ENCODE measurements at regions not wholly inside any gene's neighbourhood (a gene's known extent, or its start where the extent isn't known, plus 50 kb on each side); places are given as distances from the start of the nearest gene placed in this dataset.
A peak's percentile ranks its signal among the peaks of the same experiment; 100 is the strongest.
"Not testable (repeated sequence)": the region's sequence is repeated elsewhere in the genome, so short reads cannot be mapped to it uniquely, and the experiment has no call there.

GRCh38 chr7:131940621-131941165 is 384.3 kb upstream of the PODXL start:
- Histone ChIP-seq H3K4me3 (no peak overlapping the region), H3K36me3 (replicated peaks in 1 of 2; ENCODE audit: insufficient read depth in 1 of 2, low read depth in 2 of 2) (no peaks in the 10 kb centered on the region), H3K9me3 (no peaks in the 10 kb centered on the region), H3K27ac (no peak overlapping the region), H3K27me3 (peaks cover 0 to 10% of the 10 kb centered on the region in 2 donors), H3K4me1 (peaks cover 6% of the 10 kb centered on the region)
- intact Hi-C loops (cut with DNase I) = no loop called here
- WGBS, 2 donors = 68 to 72% methylated on average over 4 of the region's 4 CpGs
- TF ChIP-seq CTCF (IDR thresholded peaks at IDR 0.05) = no peak
- no peak for TF ChIP-seq POLR2A (IDR thresholded peaks at IDR 0.05)
- ATAC-seq (no peak), DNase-seq (no peak)

GRCh38 chr7:131938788-131939187 is 382.4 kb upstream of the PODXL start:
- H3K4me1 ChIP-seq; H3K4me3 ChIP-seq; ATAC-seq; DNase-seq; H3K27ac ChIP-seq; H3K36me3 ChIP-seq (replicated peaks in 1 of 2; ENCODE audit: insufficient read depth in 1 of 2, low read depth in 2 of 2); H3K27me3 ChIP-seq; H3K9me3 ChIP-seq; intact Hi-C loops (cut with DNase I): not testable (repeated sequence)
- 81% methylated on average over 3 of the region's 3 CpGs for WGBS, 2 donors

- DNase-seq = no peak
- Histone ChIP-seq H3K36me3 (replicated peaks in 1 of 2; ENCODE audit: insufficient read depth in 1 of 2, low read depth in 2 of 2) (no peaks in the 10 kb centered on the region), H3K9me3 (no peaks in the 10 kb centered on the region), H3K27me3 (no peaks in the 10 kb centered on the region), H3K4me1 (no peaks in the 10 kb centered on the region), H3K4me3 (no peak overlapping the region), H3K27ac (no peak overlapping the region)
- WGBS, 2 donors = 54 to 60% methylated on average over 2 of the region's 2 CpGs
- TF ChIP-seq CTCF (IDR thresholded peaks at IDR 0.05) (no peak), POLR2A (IDR thresholded peaks at IDR 0.05) (no peak)
- no peak for ATAC-seq
- intact Hi-C loops (cut with DNase I) = no loop called here
These were observed 381.4 kb upstream of the PODXL start for GRCh38 chr7:131937868-131938267.

GRCh38 chr7:131935180-131935579 is 378.8 kb upstream of the PODXL start:
- Histone ChIP-seq H3K4me3 (no peak overlapping the region), H3K27ac (no peak overlapping the region), H3K36me3 (replicated peaks in 1 of 2; ENCODE audit: insufficient read depth in 1 of 2, low read depth in 2 of 2) (no peaks in the 10 kb centered on the region), H3K4me1 (no peaks in the 10 kb centered on the region), H3K9me3 (no peaks in the 10 kb centered on the region), H3K27me3 (no peaks in the 10 kb centered on the region)
- DNase-seq (no peak), ATAC-seq (no peak)
- WGBS, 2 donors = 39 to 49% methylated on average over 3 of the region's 3 CpGs
- TF ChIP-seq CTCF (IDR thresholded peaks at IDR 0.05) = no peak
- no peak for TF ChIP-seq POLR2A (IDR thresholded peaks at IDR 0.05)
- intact Hi-C loops (cut with DNase I) = no loop called here

- TF ChIP-seq CTCF (IDR thresholded peaks at IDR 0.05) (no peak), POLR2A (IDR thresholded peaks at IDR 0.05) (no peak)
- WGBS, 2 donors = 14 to 17% methylated on average over 3 of the region's 3 CpGs
- Histone ChIP-seq H3K27me3 (no peaks in the 10 kb centered on the region), H3K4me1 (no peaks in the 10 kb centered on the region), H3K36me3 (replicated peaks in 1 of 2; ENCODE audit: insufficient read depth in 1 of 2, low read depth in 2 of 2) (no peaks in the 10 kb centered on the region), H3K9me3 (no peaks in the 10 kb centered on the region), H3K27ac (no peak overlapping the region), H3K4me3 (no peak overlapping the region)
- ATAC-seq (peak; percentile 18), DNase-seq (no peak)
- intact Hi-C loops (cut with DNase I) = no loop called here
These were observed 378.0 kb upstream of the PODXL start for GRCh38 chr7:131934452-131934851.

Data from body of pancreas (tissue), 4 donors.